GM12864 (cell line): ENCODE measurements at regions not wholly inside any gene's neighbourhood (a gene's known extent, or its start where the extent isn't known, plus 50 kb on each side); places are given as distances from the start of the nearest gene placed in this dataset.

Experiments used
- DNase-seq: peaks from one replicate; pipeline ENCODE4 v3.0.0-alpha.2; 2011; ENCODE audit warnings: low read depth
- H3K4me3 ChIP-seq: 2 replicates; pipeline ENCODE4 v1.5.1; 2011; ENCODE audit warnings: mild to moderate bottlenecking, low read depth, low read length, control low read depth
- TF ChIP-seq, protein P1 (sequence below): IDR thresholded peaks from 2 replicates; pipeline ENCODE4 v1.5.1; 2011; ENCODE audit warnings: low read depth, mild to moderate bottlenecking, moderate library complexity, low read length, control low read depth, inconsistent platforms; ENCODE audit errors: missing control alignments

DNA sequence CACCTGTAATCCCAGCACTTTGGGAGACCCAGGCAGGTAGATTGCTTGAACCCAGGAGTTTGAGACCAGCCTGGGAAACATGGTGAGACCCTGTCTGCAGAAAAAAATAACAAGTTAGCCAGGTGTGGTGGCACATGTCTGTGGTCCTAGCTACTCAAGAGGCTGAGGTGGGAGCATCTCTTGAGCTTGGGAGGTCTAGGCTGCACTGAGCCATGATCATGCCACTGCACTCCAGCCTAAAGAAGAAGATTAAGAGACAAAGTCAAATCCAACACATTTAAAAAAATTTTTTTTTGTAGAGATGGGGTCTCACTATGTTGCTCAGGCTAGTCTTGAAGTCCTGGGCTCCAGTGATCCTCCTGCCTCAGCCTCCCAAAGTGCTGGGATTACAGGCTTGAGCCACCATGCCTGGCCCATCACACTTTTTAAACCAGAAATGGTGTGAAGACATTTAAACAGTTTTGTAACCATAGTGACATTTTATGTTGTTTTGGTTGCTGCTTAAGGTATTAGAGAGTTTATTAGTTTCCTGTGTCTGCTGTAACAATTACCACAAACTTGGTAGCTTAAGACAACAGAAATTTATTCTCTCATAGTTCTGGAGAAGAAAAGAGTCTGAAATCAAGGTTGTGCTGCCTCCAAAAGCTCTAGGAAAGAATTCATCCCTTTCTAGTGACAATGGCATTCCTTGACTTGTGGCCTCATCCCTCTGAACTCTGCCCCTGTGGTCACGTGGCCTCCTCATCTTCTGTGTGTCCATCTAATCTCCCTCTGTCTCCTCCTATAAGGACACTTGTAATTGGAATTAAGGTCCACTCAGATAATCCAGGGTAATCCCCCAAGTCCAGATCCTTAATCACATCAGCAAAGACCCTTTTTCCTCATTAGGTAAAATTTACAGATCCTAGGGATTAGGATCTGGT is 104.6 kb upstream of the TNFAIP3 start:
- TF ChIP-seq, protein P1, sequence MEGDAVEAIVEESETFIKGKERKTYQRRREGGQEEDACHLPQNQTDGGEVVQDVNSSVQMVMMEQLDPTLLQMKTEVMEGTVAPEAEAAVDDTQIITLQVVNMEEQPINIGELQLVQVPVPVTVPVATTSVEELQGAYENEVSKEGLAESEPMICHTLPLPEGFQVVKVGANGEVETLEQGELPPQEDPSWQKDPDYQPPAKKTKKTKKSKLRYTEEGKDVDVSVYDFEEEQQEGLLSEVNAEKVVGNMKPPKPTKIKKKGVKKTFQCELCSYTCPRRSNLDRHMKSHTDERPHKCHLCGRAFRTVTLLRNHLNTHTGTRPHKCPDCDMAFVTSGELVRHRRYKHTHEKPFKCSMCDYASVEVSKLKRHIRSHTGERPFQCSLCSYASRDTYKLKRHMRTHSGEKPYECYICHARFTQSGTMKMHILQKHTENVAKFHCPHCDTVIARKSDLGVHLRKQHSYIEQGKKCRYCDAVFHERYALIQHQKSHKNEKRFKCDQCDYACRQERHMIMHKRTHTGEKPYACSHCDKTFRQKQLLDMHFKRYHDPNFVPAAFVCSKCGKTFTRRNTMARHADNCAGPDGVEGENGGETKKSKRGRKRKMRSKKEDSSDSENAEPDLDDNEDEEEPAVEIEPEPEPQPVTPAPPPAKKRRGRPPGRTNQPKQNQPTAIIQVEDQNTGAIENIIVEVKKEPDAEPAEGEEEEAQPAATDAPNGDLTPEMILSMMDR = no peak
- no peak for DNase-seq
- no peak overlapping the region for H3K4me3 ChIP-seq

DNA sequence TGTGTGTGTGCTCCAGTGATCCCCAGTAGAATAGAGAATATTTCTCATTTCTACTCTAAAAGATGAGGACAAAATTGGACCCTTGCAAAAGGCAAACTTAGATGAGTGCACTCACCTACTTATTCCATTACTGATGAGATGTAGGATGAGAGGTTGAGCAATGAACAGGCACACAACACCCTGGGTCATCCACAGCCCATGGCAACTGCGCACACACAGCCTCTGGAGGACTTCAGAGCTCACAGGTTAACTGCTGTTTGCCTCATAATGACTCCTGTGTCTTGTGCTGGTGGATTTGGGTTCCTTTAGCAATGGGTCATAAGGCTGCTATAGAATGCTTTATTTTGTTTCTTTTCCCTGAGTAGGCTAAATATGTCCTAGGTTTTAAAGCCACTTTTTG is 103.6 kb upstream of the TNFAIP3 start:
- TF ChIP-seq, protein P1 = no peak
- H3K4me3 ChIP-seq = no peak overlapping the region
- DNase-seq = no peak

- no peak for DNase-seq
Measured at GRCh38 chr6:137763886-137764285, 103.2 kb upstream of the TNFAIP3 start.

GRCh38 chr6:137764464-137764863 is 102.6 kb upstream of the TNFAIP3 start:
- DNase-seq = no peak
- TF ChIP-seq, protein P1 = no peak
- no peak overlapping the region for H3K4me3 ChIP-seq

More at GRCh38 chr6:137763886-137764285, 103.2 kb upstream of the TNFAIP3 start:
- no peak overlapping the region for H3K4me3 ChIP-seq
- TF ChIP-seq, protein P1 = no peak

- DNase-seq = no peak
- TF ChIP-seq, protein P1 = no peak
- no peak overlapping the region for H3K4me3 ChIP-seq
Measured at GRCh38 chr6:137765059-137765458, 102.0 kb upstream of the TNFAIP3 start.

- TF ChIP-seq, protein P1 = no peak
- no peak for DNase-seq
Measured at GRCh38 chr6:137766596-137767370, 100.3 kb upstream of the TNFAIP3 start.

More at GRCh38 chr6:137766596-137767370, 100.3 kb upstream of the TNFAIP3 start:
- H3K4me3 ChIP-seq = no peak overlapping the region
